ENCODE measurements at regions not wholly inside any gene's neighbourhood (a gene's known extent, or its start where the extent isn't known, plus 50 kb on each side); places are given as distances from the start of the nearest gene placed in this dataset.

GRCh38 chr20:4451487-4452081 lies 202.5 kb upstream of the ADRA1D start:
- DNase-seq, result no peak
- H3K27ac Mint-ChIP-seq (ENCODE audit: unreplicated experiment), result no peak overlapping the region
- H3K4me1 Mint-ChIP-seq (ENCODE audit: low read depth, unreplicated experiment), result peaks cover 7% of the 10 kb centered on the region
- no peak for TF ChIP-seq CTCF (IDR thresholded peaks at IDR 0.05; ENCODE audit: insufficient read depth in 1 of 2, low read depth in 1 of 2, low read length in 1 of 2, severe bottlenecking in 1 of 2, unreplicated experiment in 1 of 2)
- intact Hi-C loops (cut with micrococcal nuclease; ENCODE audit: unreplicated experiment), result no loop called here
- H3K4me3 Mint-ChIP-seq (ENCODE audit: unreplicated experiment), result no peak overlapping the region
- H3K36me3 ChIP-seq (ENCODE audit: control insufficient read depth, insufficient read depth, low read length), result no peaks in the 10 kb centered on the region
- no peaks in the 10 kb centered on the region for H3K27me3 ChIP-seq (replicated peaks; ENCODE audit: control insufficient read depth, insufficient read depth, low read length)
- H3K27me3 Mint-ChIP-seq (ENCODE audit: insufficient read depth, unreplicated experiment), result no peaks in the 10 kb centered on the region
- peaks cover 13% of the 10 kb centered on the region for H3K9me3 ChIP-seq
- peaks cover 19% of the 10 kb centered on the region for H3K4me1 ChIP-seq
- POLR2A ChIA-PET, result no interaction called here
- peaks cover 25% of the 10 kb centered on the region for H3K9me3 Mint-ChIP-seq (ENCODE audit: unreplicated experiment)
- no peak overlapping the region for H3K4me3 ChIP-seq (ENCODE audit: low read depth, low read length)
- CTCF ChIA-PET, result no interaction called here
- BruUV-seq (replicated peaks), result no TSS peak
- no peaks in the 10 kb centered on the region for H3K36me3 Mint-ChIP-seq (ENCODE audit: insufficient read depth, unreplicated experiment)

GRCh38 chr20:4449957-4450715 lies 201.0 kb upstream of the ADRA1D start:
- Histone ChIP-seq H3K4me3 (ENCODE audit: low read depth, low read length) (no peak overlapping the region), H3K4me1 (peaks cover 7% of the 10 kb centered on the region), H3K36me3 (ENCODE audit: control insufficient read depth, insufficient read depth, low read length) (no peaks in the 10 kb centered on the region), H3K27me3 (replicated peaks; ENCODE audit: control insufficient read depth, insufficient read depth, low read length) (no peaks in the 10 kb centered on the region), H3K9me3 (peaks cover 8% of the 10 kb centered on the region; the same call in 1 of the 2 replicates)
- DNase-seq, result peak; percentile 41 to 44
- TF ChIP-seq CTCF (IDR thresholded peaks at IDR 0.05; ENCODE audit: insufficient read depth in 1 of 2, low read depth in 1 of 2, low read length in 1 of 2, severe bottlenecking in 1 of 2, unreplicated experiment in 1 of 2), result peak; percentile 33 to 46
- Mint-ChIP-seq H3K9me3 (ENCODE audit: unreplicated experiment) (peaks cover 11% of the 10 kb centered on the region), H3K4me1 (ENCODE audit: low read depth, unreplicated experiment) (no peaks in the 10 kb centered on the region), H3K36me3 (ENCODE audit: insufficient read depth, unreplicated experiment) (no peaks in the 10 kb centered on the region), H3K27me3 (ENCODE audit: insufficient read depth, unreplicated experiment) (no peaks in the 10 kb centered on the region), H3K4me3 (ENCODE audit: unreplicated experiment) (no peak overlapping the region), H3K27ac (ENCODE audit: unreplicated experiment) (no peak overlapping the region)
- BruUV-seq (replicated peaks), result no TSS peak
- ChIA-PET POLR2A (no interaction called here), CTCF (interaction anchor here (0.6 to 0.7 kb wide), 3 partner anchors 11 to 65 kb away, joined by 3 to 4 read pairs (median 3); no protein-coding TSS in a partner anchor)
- intact Hi-C loops (cut with micrococcal nuclease; ENCODE audit: unreplicated experiment), result no loop called here

- peaks cover 11% of the 10 kb centered on the region for H3K9me3 Mint-ChIP-seq (ENCODE audit: unreplicated experiment)
- intact Hi-C loops (cut with micrococcal nuclease; ENCODE audit: unreplicated experiment), result no loop called here
- no peak overlapping the region for H3K27ac Mint-ChIP-seq (ENCODE audit: unreplicated experiment)
- no peaks in the 10 kb centered on the region for H3K36me3 Mint-ChIP-seq (ENCODE audit: insufficient read depth, unreplicated experiment)
- no peak for TF ChIP-seq CTCF (IDR thresholded peaks at IDR 0.05; ENCODE audit: insufficient read depth in 1 of 2, low read depth in 1 of 2, low read length in 1 of 2, severe bottlenecking in 1 of 2, unreplicated experiment in 1 of 2)
- CTCF ChIA-PET, result no interaction called here
- BruUV-seq (replicated peaks), result no TSS peak
- H3K27me3 ChIP-seq (replicated peaks; ENCODE audit: control insufficient read depth, insufficient read depth, low read length), result no peaks in the 10 kb centered on the region
- no peak for DNase-seq
- peaks cover 5% of the 10 kb centered on the region for H3K4me1 ChIP-seq
- H3K4me1 Mint-ChIP-seq (ENCODE audit: low read depth, unreplicated experiment), result no peaks in the 10 kb centered on the region
- peaks cover 8% of the 10 kb centered on the region; the same call in 1 of the 2 replicates for H3K9me3 ChIP-seq
- no peaks in the 10 kb centered on the region for H3K36me3 ChIP-seq (ENCODE audit: control insufficient read depth, insufficient read depth, low read length)
- no peak overlapping the region for H3K4me3 Mint-ChIP-seq (ENCODE audit: unreplicated experiment)
- no peaks in the 10 kb centered on the region for H3K27me3 Mint-ChIP-seq (ENCODE audit: insufficient read depth, unreplicated experiment)
- no peak overlapping the region for H3K4me3 ChIP-seq (ENCODE audit: low read depth, low read length)
- POLR2A ChIA-PET, result no interaction called here
These were observed 196.7 kb upstream of the ADRA1D start for GRCh38 chr20:4445784-4446183.

Measured in Caco-2 (cell line).